ENCODE measurements at regions not wholly inside any gene's neighbourhood (a gene's known extent, or its start where the extent isn't known, plus 50 kb on each side); places are given as distances from the start of the nearest gene placed in this dataset.
A peak's percentile ranks its signal among the peaks of the same experiment; 100 is the strongest.

DNA sequence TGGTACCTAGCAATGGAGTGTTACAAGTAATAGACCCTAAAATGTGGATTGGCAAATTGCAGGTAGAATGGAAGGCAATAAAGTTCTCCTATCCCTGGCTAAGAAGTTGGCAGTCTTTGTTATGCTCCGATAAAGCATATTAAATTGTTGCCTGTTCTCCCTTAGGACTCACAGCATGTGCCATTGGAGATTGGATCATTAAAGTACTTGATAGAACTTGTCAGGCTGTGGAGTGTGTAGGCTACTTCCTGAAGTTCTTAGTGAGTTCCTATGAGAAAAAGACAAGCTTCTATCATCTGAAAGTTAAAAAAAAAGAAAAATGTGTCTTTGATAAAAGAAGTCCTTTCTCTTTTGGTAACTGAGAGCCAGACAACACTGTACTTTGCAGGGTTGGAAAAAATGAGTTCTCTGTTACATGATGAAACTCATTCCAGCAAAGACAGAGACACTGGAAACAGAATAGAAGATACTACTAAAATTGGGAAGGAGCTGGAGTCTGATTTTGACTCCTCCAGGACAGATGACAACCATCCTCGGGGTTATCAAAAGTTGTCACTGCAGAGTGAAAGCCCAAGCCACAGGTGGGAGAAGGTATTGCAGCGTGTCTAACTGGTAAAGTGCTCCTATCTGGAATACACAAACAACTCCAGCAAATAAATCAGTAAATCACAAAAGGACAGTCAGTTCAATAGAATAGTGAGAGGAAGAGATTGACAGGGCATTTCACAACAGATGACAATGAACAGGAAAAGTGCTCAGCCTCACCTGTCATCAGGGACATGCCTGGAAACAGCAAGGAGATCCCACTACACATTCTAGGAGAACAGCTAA lies 87.5 kb upstream of the WDR26 start:
- H3K36me3 ChIP-seq (ENCODE audit: insufficient read depth, low read length) = no peaks in the 10 kb centered on the region
- no peaks in the 10 kb centered on the region for H3K27me3 ChIP-seq (ENCODE audit: insufficient read depth, low read length, poor library complexity, severe bottlenecking)
- Mint-ChIP-seq H3K9me3 (no peaks in the 10 kb centered on the region), H3K27ac (no peak overlapping the region), H3K4me1 (no peaks in the 10 kb centered on the region), H3K4me3 (no peak overlapping the region), H3K36me3 (no peaks in the 10 kb centered on the region), H3K27me3 (no peaks in the 10 kb centered on the region)
- H3K9me3 ChIP-seq (ENCODE audit: low read length) = no peaks in the 10 kb centered on the region
- POLR2A ChIA-PET = no interaction called here
- no peak overlapping the region for H3K27ac ChIP-seq (ENCODE audit: low read depth, low read length)
- H3K4me1 ChIP-seq (ENCODE audit: insufficient read depth, low read length) = no peaks in the 10 kb centered on the region
- DNase-seq = no peak
- no peak overlapping the region for H3K4me3 ChIP-seq (ENCODE audit: low read length)
- CTCF ChIA-PET = interaction anchor here (1.0 kb wide), 1 partner anchor 8 kb away, joined by 4 read pairs; no protein-coding TSS in a partner anchor

DNA sequence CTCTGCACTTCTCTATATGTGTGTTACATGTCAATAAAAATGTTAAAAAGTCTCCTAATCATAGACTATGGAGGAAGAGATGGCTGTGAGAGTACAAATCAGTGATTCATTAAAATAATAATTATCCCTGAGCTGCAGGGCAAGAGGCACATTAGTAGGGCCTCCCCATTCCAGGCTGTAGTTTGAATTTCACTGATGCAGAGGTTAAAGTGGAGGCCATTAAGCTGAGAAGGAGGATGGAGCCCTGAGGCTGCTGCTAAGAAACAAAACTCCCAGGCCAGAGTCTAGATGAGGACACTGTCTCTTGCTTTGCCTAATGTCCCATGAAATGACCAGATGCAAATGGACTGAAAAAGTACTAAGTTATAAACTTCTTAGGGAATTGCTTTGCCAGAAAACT lies 89.1 kb upstream of the WDR26 start:
- no peak overlapping the region for H3K27ac Mint-ChIP-seq
- CTCF ChIA-PET = no interaction called here
- H3K36me3 Mint-ChIP-seq = no peaks in the 10 kb centered on the region
- no peak overlapping the region for H3K4me3 ChIP-seq (ENCODE audit: low read length)
- no peaks in the 10 kb centered on the region for H3K27me3 ChIP-seq (ENCODE audit: insufficient read depth, low read length, poor library complexity, severe bottlenecking)
- H3K9me3 Mint-ChIP-seq = no peaks in the 10 kb centered on the region
- no peaks in the 10 kb centered on the region for H3K9me3 ChIP-seq (ENCODE audit: low read length)
- POLR2A ChIA-PET = no interaction called here
- H3K36me3 ChIP-seq (ENCODE audit: insufficient read depth, low read length) = no peaks in the 10 kb centered on the region
- H3K4me1 ChIP-seq (ENCODE audit: insufficient read depth, low read length) = no peaks in the 10 kb centered on the region
- DNase-seq = no peak
- no peak overlapping the region for H3K4me3 Mint-ChIP-seq
- H3K27ac ChIP-seq (ENCODE audit: low read depth, low read length) = no peak overlapping the region
- no peaks in the 10 kb centered on the region for H3K27me3 Mint-ChIP-seq
- no peaks in the 10 kb centered on the region for H3K4me1 Mint-ChIP-seq

DNA sequence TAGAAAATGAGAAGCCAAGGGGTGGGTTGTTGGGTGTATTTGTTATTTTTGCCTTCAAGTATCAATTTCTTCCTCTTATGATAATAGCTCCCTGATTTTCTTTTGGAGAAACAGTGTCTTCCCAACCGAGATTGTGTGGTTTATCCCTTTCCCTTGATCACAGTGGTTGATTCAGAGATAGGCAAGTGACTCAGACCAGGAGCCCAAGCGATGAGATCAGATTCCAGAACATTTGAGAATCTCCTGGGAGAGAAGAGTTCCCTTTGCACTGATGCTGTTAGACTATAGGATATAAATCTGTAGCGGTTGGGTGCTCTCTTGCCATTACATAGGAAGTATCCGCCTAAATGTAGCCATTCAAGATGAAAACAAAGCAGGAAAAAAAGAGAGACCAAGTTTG lies 90.1 kb upstream of the WDR26 start:
- Mint-ChIP-seq H3K36me3 (no peaks in the 10 kb centered on the region), H3K27ac (peak overlapping the region in 1 of 8 donors; percentile 88), H3K9me3 (no peaks in the 10 kb centered on the region), H3K4me3 (no peak overlapping the region), H3K4me1 (no peaks in the 10 kb centered on the region), H3K27me3 (no peaks in the 10 kb centered on the region)
- CTCF ChIA-PET = interaction anchor here (1.0 to 1.1 kb wide), 3 partner anchors 11 to 120 kb away, joined by 3 to 4 read pairs (median 4); no protein-coding TSS in a partner anchor
- H3K4me1 ChIP-seq (ENCODE audit: insufficient read depth, low read length) = no peaks in the 10 kb centered on the region
- POLR2A ChIA-PET = no interaction called here
- no peaks in the 10 kb centered on the region for H3K36me3 ChIP-seq (ENCODE audit: insufficient read depth, low read length)
- H3K27ac ChIP-seq (ENCODE audit: low read depth, low read length) = no peak overlapping the region
- H3K9me3 ChIP-seq (ENCODE audit: low read length) = no peaks in the 10 kb centered on the region
- DNase-seq = no peak
- H3K27me3 ChIP-seq (ENCODE audit: insufficient read depth, low read length, poor library complexity, severe bottlenecking) = no peaks in the 10 kb centered on the region
- no peak overlapping the region for H3K4me3 ChIP-seq (ENCODE audit: low read length)

- no peaks in the 10 kb centered on the region for H3K27me3 ChIP-seq (ENCODE audit: insufficient read depth, low read length, poor library complexity, severe bottlenecking)
- POLR2A ChIA-PET = no interaction called here
- Mint-ChIP-seq H3K27ac (no peak overlapping the region), H3K4me1 (no peaks in the 10 kb centered on the region), H3K27me3 (no peaks in the 10 kb centered on the region), H3K36me3 (no peaks in the 10 kb centered on the region), H3K4me3 (no peak overlapping the region), H3K9me3 (no peaks in the 10 kb centered on the region)
- H3K9me3 ChIP-seq (ENCODE audit: low read length) = no peaks in the 10 kb centered on the region
- no peaks in the 10 kb centered on the region for H3K4me1 ChIP-seq (ENCODE audit: insufficient read depth, low read length)
- no peak for DNase-seq
- no peaks in the 10 kb centered on the region for H3K36me3 ChIP-seq (ENCODE audit: insufficient read depth, low read length)
- no peak overlapping the region for H3K4me3 ChIP-seq (ENCODE audit: low read length)
- no peak overlapping the region for H3K27ac ChIP-seq (ENCODE audit: low read depth, low read length)
- CTCF ChIA-PET = interaction anchor here (1.0 to 1.1 kb wide), 3 partner anchors 12 to 119 kb away, joined by 3 to 4 read pairs (median 4); no protein-coding TSS in a partner anchor
Observed at GRCh38 chr1:224525411-224526040, 90.6 kb upstream of the CNIH3 start.

DNA sequence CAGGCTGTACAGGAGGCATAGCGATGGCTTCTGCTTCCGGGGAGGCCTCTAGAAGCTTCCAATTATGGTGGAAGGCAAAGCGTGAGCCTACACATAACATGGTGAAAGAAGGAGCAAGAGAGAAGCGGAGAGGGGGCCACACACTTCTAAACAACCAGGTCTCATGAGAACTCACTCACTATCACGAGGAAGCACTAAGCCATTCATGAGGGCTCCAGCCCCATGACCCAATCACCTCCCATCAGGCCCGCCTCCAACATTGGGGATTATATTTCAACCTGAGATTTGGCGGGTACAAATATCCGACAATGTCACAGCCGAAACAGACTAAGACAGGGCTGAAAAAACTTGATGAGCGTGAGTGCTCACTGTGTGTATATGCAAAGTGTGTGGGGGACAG lies 89.3 kb upstream of the CNIH3 start:
- no peaks in the 10 kb centered on the region for H3K27me3 ChIP-seq (ENCODE audit: insufficient read depth, low read length, poor library complexity, severe bottlenecking)
- H3K36me3 ChIP-seq (ENCODE audit: insufficient read depth, low read length) = no peaks in the 10 kb centered on the region
- peaks cover 0 to 3% (median 0%) of the 10 kb centered on the region in 3 donors for H3K36me3 Mint-ChIP-seq
- CTCF ChIA-PET = no interaction called here
- H3K4me1 Mint-ChIP-seq = no peaks in the 10 kb centered on the region
- H3K4me1 ChIP-seq (ENCODE audit: insufficient read depth, low read length) = no peaks in the 10 kb centered on the region
- no peak overlapping the region for H3K4me3 ChIP-seq (ENCODE audit: low read length)
- peak overlapping the region in 1 of 8 donors; percentile 39 for H3K27ac Mint-ChIP-seq
- POLR2A ChIA-PET = no interaction called here
- H3K27me3 Mint-ChIP-seq = no peaks in the 10 kb centered on the region
- no peak overlapping the region for H3K27ac ChIP-seq (ENCODE audit: low read depth, low read length)
- no peaks in the 10 kb centered on the region for H3K9me3 Mint-ChIP-seq
- no peaks in the 10 kb centered on the region for H3K9me3 ChIP-seq (ENCODE audit: low read length)
- DNase-seq = no peak
- no peak overlapping the region for H3K4me3 Mint-ChIP-seq

GRCh38 chr1:224528900-224529299 lies 87.2 kb upstream of the CNIH3 start:
- H3K36me3 Mint-ChIP-seq = peaks cover 0 to 3% (median 0%) of the 10 kb centered on the region in 3 donors
- H3K27ac Mint-ChIP-seq = no peak overlapping the region
- POLR2A ChIA-PET = no interaction called here
- Histone ChIP-seq H3K27ac (ENCODE audit: low read depth, low read length) (no peak overlapping the region), H3K9me3 (ENCODE audit: low read length) (no peaks in the 10 kb centered on the region), H3K4me1 (ENCODE audit: insufficient read depth, low read length) (no peaks in the 10 kb centered on the region), H3K4me3 (ENCODE audit: low read length) (no peak overlapping the region), H3K36me3 (ENCODE audit: insufficient read depth, low read length) (no peaks in the 10 kb centered on the region), H3K27me3 (ENCODE audit: insufficient read depth, low read length, poor library complexity, severe bottlenecking) (no peaks in the 10 kb centered on the region)
- peaks cover 0 to 1% of the 10 kb centered on the region in 2 donors for H3K27me3 Mint-ChIP-seq
- no peaks in the 10 kb centered on the region for H3K9me3 Mint-ChIP-seq
- DNase-seq = no peak
- no peaks in the 10 kb centered on the region for H3K4me1 Mint-ChIP-seq
- H3K4me3 Mint-ChIP-seq = no peak overlapping the region
- CTCF ChIA-PET = no interaction called here

GRCh38 chr1:224529844-224530243 lies 86.3 kb upstream of the CNIH3 start:
- Mint-ChIP-seq H3K27ac (no peak overlapping the region), H3K36me3 (peaks cover 0 to 3% (median 0%) of the 10 kb centered on the region in 3 donors), H3K4me3 (no peak overlapping the region), H3K4me1 (no peaks in the 10 kb centered on the region), H3K27me3 (peaks cover 0 to 2% of the 10 kb centered on the region in 2 donors), H3K9me3 (no peaks in the 10 kb centered on the region)
- ChIA-PET POLR2A (no interaction called here), CTCF (interaction anchor here (1.4 kb wide), 2 partner anchors 15 to 17 kb away, joined by 3 to 5 read pairs; no protein-coding TSS in a partner anchor)
- Histone ChIP-seq H3K36me3 (ENCODE audit: insufficient read depth, low read length) (no peaks in the 10 kb centered on the region), H3K27me3 (ENCODE audit: insufficient read depth, low read length, poor library complexity, severe bottlenecking) (no peaks in the 10 kb centered on the region), H3K9me3 (ENCODE audit: low read length) (no peaks in the 10 kb centered on the region), H3K4me1 (ENCODE audit: insufficient read depth, low read length) (no peaks in the 10 kb centered on the region), H3K4me3 (ENCODE audit: low read length) (no peak overlapping the region), H3K27ac (ENCODE audit: low read depth, low read length) (no peak overlapping the region)
- DNase-seq = no peak

DNA sequence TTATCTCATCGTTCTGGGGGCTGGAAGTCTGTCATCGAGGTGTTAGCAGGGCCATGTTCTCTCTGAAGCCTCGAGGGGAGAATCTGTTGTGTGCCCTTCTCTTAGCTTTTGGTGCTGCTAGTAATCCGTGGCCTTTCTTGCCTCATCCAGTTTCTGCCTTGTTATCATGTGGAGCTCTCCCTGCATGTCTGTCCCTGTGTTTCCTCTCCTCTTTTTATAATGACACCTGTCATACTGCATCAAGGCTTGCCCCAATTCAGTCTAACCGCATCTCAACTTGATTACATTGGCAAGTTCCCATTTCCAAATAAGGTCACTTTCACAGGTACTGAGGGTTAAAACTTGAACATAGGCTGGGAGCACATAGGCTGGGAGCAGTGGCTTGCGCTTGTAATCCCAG lies 82.6 kb upstream of the CNIH3 start:
- no peak overlapping the region for H3K27ac Mint-ChIP-seq
- no peaks in the 10 kb centered on the region for H3K27me3 ChIP-seq (ENCODE audit: insufficient read depth, low read length, poor library complexity, severe bottlenecking)
- ChIA-PET CTCF (no interaction called here), POLR2A (no interaction called here)
- H3K36me3 Mint-ChIP-seq = peaks cover 0 to 3% (median 1%) of the 10 kb centered on the region in 3 donors
- H3K9me3 Mint-ChIP-seq = no peaks in the 10 kb centered on the region
- H3K4me3 Mint-ChIP-seq = no peak overlapping the region
- H3K4me1 Mint-ChIP-seq = no peaks in the 10 kb centered on the region
- H3K27me3 Mint-ChIP-seq = peaks cover 3 to 6% of the 10 kb centered on the region in 2 donors
- no peak for DNase-seq
- no peak overlapping the region for H3K27ac ChIP-seq (ENCODE audit: low read depth, low read length)
- no peaks in the 10 kb centered on the region for H3K36me3 ChIP-seq (ENCODE audit: insufficient read depth, low read length)
- H3K4me3 ChIP-seq (ENCODE audit: low read length) = no peak overlapping the region
- H3K9me3 ChIP-seq (ENCODE audit: low read length) = no peaks in the 10 kb centered on the region
- no peaks in the 10 kb centered on the region for H3K4me1 ChIP-seq (ENCODE audit: insufficient read depth, low read length)

Measured in CD8-positive, alpha-beta memory T cell (primary cell).